GM23338 (cell line): ENCODE measurements at regions not wholly inside any gene's neighbourhood (a gene's known extent, or its start where the extent isn't known, plus 50 kb on each side); places are given as distances from the start of the nearest gene placed in this dataset.

ENCODE experiments used
- ATAC-seq: fragments of 200-7000 bp; cut with Tn5 transposase; 3 replicates; pipeline ENCODE4 v1.9.1; 2020
- DNase-seq: peaks from one replicate; pipeline ENCODE4 v3.0.0-alpha.2; 2015; ENCODE audit warnings: low spot score
- H2AFZ ChIP-seq: fragments of 200-600 bp; sonication (generic); 2 replicates; pipeline ENCODE4 v1.8.0; 2016; ENCODE audit warnings: antibody characterized with exemption, mild to moderate bottlenecking, moderate library complexity
- H3F3A ChIP-seq: fragments of 200-600 bp; sonication (generic); replicated peaks from 2 replicates; pipeline ENCODE4 v1.8.0; 2017; ENCODE audit warnings: antibody characterized with exemption, mixed run types, low read depth
- H3K27ac ChIP-seq: fragments of 200-600 bp; sonication (generic); 2 replicates; pipeline ENCODE4 v1.6.1; 2016; ENCODE audit warnings: low read depth
- H3K27me3 ChIP-seq: fragments of 200-600 bp; sonication (generic); 2 replicates; pipeline ENCODE4 v1.8.0; 2016; ENCODE audit warnings: mild to moderate bottlenecking, mixed run types, moderate library complexity; ENCODE audit not compliant: insufficient read depth
- H3K36me3 ChIP-seq: fragments of 200-600 bp; sonication (generic); 2 replicates; pipeline ENCODE4 v1.8.0; 2016; ENCODE audit warnings: mild to moderate bottlenecking; ENCODE audit not compliant: insufficient read depth
- H3K4me1 ChIP-seq: fragments of 200-600 bp; sonication (generic); 2 replicates; pipeline ENCODE4 v1.8.0; 2016; ENCODE audit warnings: mild to moderate bottlenecking, moderate library complexity; ENCODE audit not compliant: insufficient read depth
- H3K4me2 ChIP-seq: fragments of 200-600 bp; sonication (generic); 2 replicates; pipeline ENCODE4 v1.7.1; 2017; ENCODE audit warnings: mixed run types
- H3K4me3 ChIP-seq: fragments of 200-600 bp; sonication (generic); 2 replicates; pipeline ENCODE4 v1.6.1; 2016; ENCODE audit warnings: mixed run types
- H3K79me2 ChIP-seq: fragments of 200-600 bp; sonication (generic); replicated peaks from 2 replicates; pipeline ENCODE4 v1.8.0; 2017; ENCODE audit warnings: mild to moderate bottlenecking; ENCODE audit not compliant: insufficient read depth
- H3K9me2 ChIP-seq: fragments of 200-600 bp; sonication (generic); 2 replicates; pipeline ENCODE4 v1.8.0; 2017; ENCODE audit not compliant: insufficient read depth
- H4K20me1 ChIP-seq: fragments of 200-600 bp; sonication (generic); replicated peaks from 2 replicates; pipeline ENCODE4 v1.8.0; 2017; ENCODE audit warnings: mild to moderate bottlenecking; ENCODE audit not compliant: insufficient read depth
- H3K27ac Mint-ChIP-seq: 2 replicates; pipeline ENCODE4 v1.8.0; 2020; ENCODE audit warnings: inconsistent platforms, mild to moderate bottlenecking, moderate library complexity, mixed read lengths
- H3K27me3 Mint-ChIP-seq: 3 replicates; pipeline ENCODE4 v1.8.0; 2022; ENCODE audit warnings: low read depth, mild to moderate bottlenecking, moderate library complexity, mixed read lengths, inconsistent platforms; ENCODE audit not compliant: insufficient read depth, poor library complexity
- H3K36me3 Mint-ChIP-seq: 3 replicates; pipeline ENCODE4 v1.8.0; 2021; ENCODE audit warnings: low read depth, mild to moderate bottlenecking, inconsistent platforms, moderate library complexity, mixed read lengths
- H3K4me1 Mint-ChIP-seq: 3 replicates; pipeline ENCODE4 v1.8.0; 2020; ENCODE audit warnings: mild to moderate bottlenecking, inconsistent platforms, mixed read lengths
- H3K4me3 Mint-ChIP-seq: 3 replicates; pipeline ENCODE4 v1.8.0; 2021; ENCODE audit warnings: moderate library complexity, mild to moderate bottlenecking, inconsistent platforms, mixed read lengths
- H3K9me3 Mint-ChIP-seq: 3 replicates; pipeline ENCODE4 v1.8.0; 2020; ENCODE audit warnings: moderate library complexity, mild to moderate bottlenecking, inconsistent platforms, mixed read lengths
- CREB1 ChIP-seq: fragments of 250-450 bp; sonication (Bioruptor Pico); IDR thresholded peaks from 2 replicates; pipeline ENCODE4 v1.5.0; 2020; ENCODE audit warnings: low read depth, mild to moderate bottlenecking, moderate library complexity
- EZH2 ChIP-seq: fragments of 200-600 bp; sonication (generic); IDR thresholded peaks from one replicate; pipeline ENCODE4 v1.8.0; 2017; ENCODE audit warnings: antibody characterized with exemption, mild to moderate bottlenecking, low read depth; ENCODE audit not compliant: unreplicated experiment
- EZH2phosphoT487 ChIP-seq: fragments of 200-600 bp; sonication (generic); IDR thresholded peaks from one replicate; pipeline ENCODE4 v1.8.1; 2018; ENCODE audit warnings: antibody characterized with exemption; ENCODE audit not compliant: unreplicated experiment
- NANOG ChIP-seq: IDR thresholded peaks from 2 replicates; pipeline ENCODE4 v1.6.1; 2016; ENCODE audit warnings: antibody characterized with exemption, borderline replicate concordance
- STAT1 ChIP-seq: IDR thresholded peaks from one replicate; pipeline ENCODE4 v1.6.1; 2016; ENCODE audit warnings: antibody characterized with exemption; ENCODE audit not compliant: unreplicated experiment
- ZNF331 ChIP-seq: fragments of 250-450 bp; sonication (Bioruptor Pico); IDR thresholded peaks from 2 replicates; pipeline ENCODE4 v1.5.0; 2020; ENCODE audit warnings: low read depth, mild to moderate bottlenecking, moderate library complexity
- TF ChIP-seq, protein P1 (sequence below), 2 experiments: fragments of 200-600 bp in 1 of 2; sonication (generic) in 1 of 2; conservative IDR thresholded peaks; 2 replicates each; pipeline versions ENCODE4 v1.5.1 to v1.6.1; 2016 to 2017; ENCODE audit warnings: antibody characterized with exemption in 2 of 2, low read depth in 2 of 2, mild to moderate bottlenecking in 2 of 2, moderate library complexity in 1 of 2

DNA sequence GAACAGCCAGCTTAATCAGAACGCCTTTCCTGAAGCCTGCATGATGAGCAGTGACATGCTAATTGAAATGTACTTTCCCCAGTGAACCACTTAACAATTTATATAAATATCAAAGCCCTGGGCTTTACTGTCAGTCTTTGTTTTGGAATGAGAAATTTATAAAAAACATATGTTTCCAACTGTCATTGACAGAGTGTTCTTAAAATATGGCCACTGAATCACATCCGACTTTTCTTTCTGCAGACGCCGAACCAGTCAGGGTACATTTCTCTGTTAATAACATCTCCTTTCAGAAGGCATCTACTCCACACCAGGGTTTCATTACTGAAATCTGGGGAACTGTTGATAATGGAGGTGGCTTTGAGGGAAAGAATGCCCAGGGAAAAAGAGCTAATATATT lies 343.7 kb downstream of the INSIG2 start:
- ATAC-seq (no peak), DNase-seq (no peak)
- Mint-ChIP-seq H3K9me3 (peaks cover 3% of the 10 kb centered on the region; the same call in 1 of the 3 replicates), H3K27me3 (peaks cover 6% of the 10 kb centered on the region), H3K4me1 (peaks cover 36% of the 10 kb centered on the region), H3K4me3 (no peak overlapping the region), H3K36me3 (no peaks in the 10 kb centered on the region; the same call in 2 of the 3 replicates), H3K27ac (no peak overlapping the region)
- no peaks in the 10 kb centered on the region for H3K27me3 ChIP-seq
- no peaks in the 10 kb centered on the region for H4K20me1 ChIP-seq
- H3K79me2 ChIP-seq, result no peaks in the 10 kb centered on the region
- H3K4me1 ChIP-seq, result peaks cover 14% of the 10 kb centered on the region; the same call in 1 of the 2 replicates
- H3K36me3 ChIP-seq, result peaks cover 7% of the 10 kb centered on the region; the same call in 1 of the 2 replicates
- H3K4me3 ChIP-seq, result no peak overlapping the region
- no peak overlapping the region for H3K4me2 ChIP-seq
- no peaks in the 10 kb centered on the region for H3F3A ChIP-seq
- no peak overlapping the region for H3K27ac ChIP-seq
- no peak for TF ChIP-seq EZH2
- TF ChIP-seq ZNF331 (CRISPR knock-in tag), result no peak
- TF ChIP-seq CREB1 (CRISPR knock-in tag), result no peak
- no peak for TF ChIP-seq NANOG
- no peak for TF ChIP-seq STAT1
- no peak for TF ChIP-seq EZH2phosphoT487
- no peak overlapping the region for H2AFZ ChIP-seq
- peaks cover 6% of the 10 kb centered on the region; the same call in 1 of the 2 replicates for H3K9me2 ChIP-seq

DNA sequence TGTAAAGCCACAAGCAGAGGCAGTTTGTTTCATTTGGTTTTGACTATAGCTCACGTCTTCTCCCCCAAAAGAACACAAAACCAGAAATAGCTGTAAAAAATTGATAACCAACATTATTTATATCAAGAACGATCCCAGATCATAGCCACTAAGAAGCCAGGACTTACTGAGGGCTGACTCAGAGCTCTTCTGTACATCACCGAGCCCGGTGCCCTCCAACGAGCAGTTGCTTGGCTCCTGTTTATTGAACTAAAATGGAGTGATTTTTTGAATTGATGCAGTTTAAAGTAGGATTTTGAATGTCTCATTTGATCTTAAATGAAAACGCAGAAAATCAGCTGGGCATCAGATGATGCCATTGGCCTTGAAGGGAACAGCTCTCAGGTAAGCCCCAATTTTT lies 343.3 kb downstream of the INSIG2 start:
- peaks cover 5% of the 10 kb centered on the region for H3K27me3 Mint-ChIP-seq
- H3K27ac ChIP-seq, result no peak overlapping the region
- no peak overlapping the region for H3K4me2 ChIP-seq

More for the DNA sequence above, 343.3 kb downstream of the INSIG2 start:
- Histone ChIP-seq H3F3A (no peaks in the 10 kb centered on the region), H3K9me2 (peaks cover 6% of the 10 kb centered on the region; the same call in 1 of the 2 replicates), H4K20me1 (no peaks in the 10 kb centered on the region), H3K4me1 (peaks cover 14% of the 10 kb centered on the region; the same call in 1 of the 2 replicates), H3K27me3 (no peaks in the 10 kb centered on the region), H3K79me2 (no peaks in the 10 kb centered on the region), H3K36me3 (peaks cover 7% of the 10 kb centered on the region; the same call in 1 of the 2 replicates), H3K4me3 (no peak overlapping the region), H2AFZ (no peak overlapping the region)
- Mint-ChIP-seq H3K9me3 (peaks cover 3% of the 10 kb centered on the region; the same call in 1 of the 3 replicates), H3K36me3 (no peaks in the 10 kb centered on the region; the same call in 2 of the 3 replicates), H3K4me1 (peaks cover 36% of the 10 kb centered on the region), H3K4me3 (no peak overlapping the region), H3K27ac (no peak overlapping the region; the same call in 1 of the 2 replicates)
- DNase-seq, result no peak
- ATAC-seq, result no peak
- no peak for TF ChIP-seq CREB1 (CRISPR knock-in tag)
- TF ChIP-seq, protein P1, sequence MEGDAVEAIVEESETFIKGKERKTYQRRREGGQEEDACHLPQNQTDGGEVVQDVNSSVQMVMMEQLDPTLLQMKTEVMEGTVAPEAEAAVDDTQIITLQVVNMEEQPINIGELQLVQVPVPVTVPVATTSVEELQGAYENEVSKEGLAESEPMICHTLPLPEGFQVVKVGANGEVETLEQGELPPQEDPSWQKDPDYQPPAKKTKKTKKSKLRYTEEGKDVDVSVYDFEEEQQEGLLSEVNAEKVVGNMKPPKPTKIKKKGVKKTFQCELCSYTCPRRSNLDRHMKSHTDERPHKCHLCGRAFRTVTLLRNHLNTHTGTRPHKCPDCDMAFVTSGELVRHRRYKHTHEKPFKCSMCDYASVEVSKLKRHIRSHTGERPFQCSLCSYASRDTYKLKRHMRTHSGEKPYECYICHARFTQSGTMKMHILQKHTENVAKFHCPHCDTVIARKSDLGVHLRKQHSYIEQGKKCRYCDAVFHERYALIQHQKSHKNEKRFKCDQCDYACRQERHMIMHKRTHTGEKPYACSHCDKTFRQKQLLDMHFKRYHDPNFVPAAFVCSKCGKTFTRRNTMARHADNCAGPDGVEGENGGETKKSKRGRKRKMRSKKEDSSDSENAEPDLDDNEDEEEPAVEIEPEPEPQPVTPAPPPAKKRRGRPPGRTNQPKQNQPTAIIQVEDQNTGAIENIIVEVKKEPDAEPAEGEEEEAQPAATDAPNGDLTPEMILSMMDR (conservative IDR thresholded peaks at IDR 0.05; ENCODE audit: low read depth in 2 of 2), result no peak
